NCI-H1694 (cell line): ENCODE measurements at regions not wholly inside any gene's neighbourhood (a gene's known extent, or its start where the extent isn't known, plus 50 kb on each side); places are given as distances from the start of the nearest gene placed in this dataset.

Source experiments
- DNase-seq: peaks from one replicate; lab custom pipeline; 2025; lab: John Stamatoyannopoulos, UW

- DNase-seq: no peak
Observed at GRCh38 chr14:76974365-76974764, 54.1 kb downstream of the IRF2BPL start.

- no peak for DNase-seq
Observed at GRCh38 chr14:76971549-76971948, 57.0 kb downstream of the IRF2BPL start.

GRCh38 chr14:76968621-76969063 is 59.9 kb downstream of the IRF2BPL start:
- DNase-seq: no peak

- DNase-seq: no peak
Observed at GRCh38 chr14:76967788-76968187, 60.7 kb downstream of the IRF2BPL start.

- DNase-seq: no peak
Observed at GRCh38 chr14:76965232-76965631, 63.3 kb downstream of the IRF2BPL start.

GRCh38 chr14:76964695-76965094 is 63.8 kb downstream of the IRF2BPL start:
- no peak for DNase-seq

- no peak for DNase-seq
Observed at GRCh38 chr14:76963372-76963771, 65.1 kb downstream of the IRF2BPL start.

- DNase-seq: no peak
Observed at GRCh38 chr14:76962303-76962660, 66.2 kb downstream of the IRF2BPL start.

GRCh38 chr14:76961631-76962302 is 66.7 kb downstream of the IRF2BPL start:
- no peak for DNase-seq

GRCh38 chr14:76958980-76959710 is 69.4 kb downstream of the IRF2BPL start:
- DNase-seq: no peak

GRCh38 chr14:76958020-76958979 is 70.2 kb downstream of the IRF2BPL start:
- no peak for DNase-seq

- peak; percentile 31 for DNase-seq
Observed at GRCh38 chr14:76957224-76957891, 71.2 kb downstream of the IRF2BPL start.

- peak; percentile 96 for DNase-seq
Observed at GRCh38 chr14:76956316-76957090, 72.0 kb downstream of the IRF2BPL start.

- no peak for DNase-seq
Observed at GRCh38 chr14:76955575-76956315, 72.8 kb downstream of the IRF2BPL start.

GRCh38 chr14:76954394-76955190 is 73.9 kb downstream of the IRF2BPL start:
- no peak for DNase-seq

GRCh38 chr14:76953311-76953945 is 75.1 kb downstream of the IRF2BPL start:
- DNase-seq: no peak

- no peak for DNase-seq
Observed at GRCh38 chr14:76951166-76951565, 77.3 kb downstream of the IRF2BPL start.

- DNase-seq: no peak
Observed at GRCh38 chr14:76950055-76951020, 78.2 kb downstream of the IRF2BPL start.
